NB4 (cell line): ENCODE measurements at regions not wholly inside any gene's neighbourhood (a gene's known extent, or its start where the extent isn't known, plus 50 kb on each side); places are given as distances from the start of the nearest gene placed in this dataset.

Experiments used
- MYC ChIP-seq: IDR thresholded peaks from 2 replicates; pipeline ENCODE4 v1.6.1; 2011; ENCODE audit warnings: low read depth, low read length
- POLR2A ChIP-seq: IDR thresholded peaks from 2 replicates; pipeline ENCODE4 v1.6.1; 2011; ENCODE audit warnings: mild to moderate bottlenecking; ENCODE audit not compliant: insufficient read length; ENCODE audit errors: extremely low read depth
- TF ChIP-seq, protein P1 (sequence below): IDR thresholded peaks from one replicate; pipeline ENCODE4 v1.5.1; 2012; ENCODE audit warnings: low read depth, low read length
- TF ChIP-seq, protein P2 (sequence below): IDR thresholded peaks from 2 replicates; pipeline ENCODE4 v1.6.1; 2011; ENCODE audit warnings: low read depth, low read length

- TF ChIP-seq, protein P1, sequence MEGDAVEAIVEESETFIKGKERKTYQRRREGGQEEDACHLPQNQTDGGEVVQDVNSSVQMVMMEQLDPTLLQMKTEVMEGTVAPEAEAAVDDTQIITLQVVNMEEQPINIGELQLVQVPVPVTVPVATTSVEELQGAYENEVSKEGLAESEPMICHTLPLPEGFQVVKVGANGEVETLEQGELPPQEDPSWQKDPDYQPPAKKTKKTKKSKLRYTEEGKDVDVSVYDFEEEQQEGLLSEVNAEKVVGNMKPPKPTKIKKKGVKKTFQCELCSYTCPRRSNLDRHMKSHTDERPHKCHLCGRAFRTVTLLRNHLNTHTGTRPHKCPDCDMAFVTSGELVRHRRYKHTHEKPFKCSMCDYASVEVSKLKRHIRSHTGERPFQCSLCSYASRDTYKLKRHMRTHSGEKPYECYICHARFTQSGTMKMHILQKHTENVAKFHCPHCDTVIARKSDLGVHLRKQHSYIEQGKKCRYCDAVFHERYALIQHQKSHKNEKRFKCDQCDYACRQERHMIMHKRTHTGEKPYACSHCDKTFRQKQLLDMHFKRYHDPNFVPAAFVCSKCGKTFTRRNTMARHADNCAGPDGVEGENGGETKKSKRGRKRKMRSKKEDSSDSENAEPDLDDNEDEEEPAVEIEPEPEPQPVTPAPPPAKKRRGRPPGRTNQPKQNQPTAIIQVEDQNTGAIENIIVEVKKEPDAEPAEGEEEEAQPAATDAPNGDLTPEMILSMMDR: no peak
- TF ChIP-seq, protein P2, sequence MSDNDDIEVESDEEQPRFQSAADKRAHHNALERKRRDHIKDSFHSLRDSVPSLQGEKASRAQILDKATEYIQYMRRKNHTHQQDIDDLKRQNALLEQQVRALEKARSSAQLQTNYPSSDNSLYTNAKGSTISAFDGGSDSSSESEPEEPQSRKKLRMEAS: no peak
- TF ChIP-seq POLR2A (no peak), MYC (no peak)
Observed at GRCh38 chr2:437180-437579, 149.3 kb upstream of the ALKAL2 start.
